ENCODE measurements at regions not wholly inside any gene's neighbourhood (a gene's known extent, or its start where the extent isn't known, plus 50 kb on each side); places are given as distances from the start of the nearest gene placed in this dataset.
A peak's percentile ranks its signal among the peaks of the same experiment; 100 is the strongest.

- Histone ChIP-seq H3K9me3 (no peaks in the 10 kb centered on the region), H3K27ac (no peak overlapping the region), H3K4me3 (no peak overlapping the region), H3K36me3 (no peaks in the 10 kb centered on the region), H3K4me1 (replicated peaks) (no peaks in the 10 kb centered on the region), H3K27me3 (replicated peaks; ENCODE audit: insufficient read depth) (no peaks in the 10 kb centered on the region)
- no peak for TF ChIP-seq CTCF (IDR thresholded peaks at IDR 0.05)
- no peak for TF ChIP-seq POLR2AphosphoS5 (IDR thresholded peaks at IDR 0.05)
- no peak for TF ChIP-seq POLR2A (IDR thresholded peaks at IDR 0.05)
- intact Hi-C loops (cut with DNase I): no loop called here
- DNase-seq (ENCODE audit: low spot score): no peak
- WGBS: 85% methylated on average over 3 of the region's 3 CpGs
Observed at GRCh38 chr10:9222917-9223316, 1168.4 kb downstream of the GATA3 start.

GRCh38 chr10:9227679-9228365 is 1173.3 kb downstream of the GATA3 start:
- peak; percentile 44 for TF ChIP-seq POLR2AphosphoS5 (IDR thresholded peaks at IDR 0.05)
- TF ChIP-seq CTCF (IDR thresholded peaks at IDR 0.05): no peak
- no peak for TF ChIP-seq POLR2A (IDR thresholded peaks at IDR 0.05)
- Histone ChIP-seq H3K9me3 (no peaks in the 10 kb centered on the region), H3K27me3 (replicated peaks; ENCODE audit: insufficient read depth) (no peaks in the 10 kb centered on the region), H3K27ac (no peak overlapping the region), H3K4me3 (no peak overlapping the region), H3K4me1 (replicated peaks) (no peaks in the 10 kb centered on the region), H3K36me3 (no peaks in the 10 kb centered on the region)
- intact Hi-C loops (cut with DNase I): no loop called here
- peak; percentile 17 for DNase-seq (ENCODE audit: low spot score)
- 37% methylated on average over 7 of the region's 7 CpGs for WGBS

GRCh38 chr10:9228771-9229170 is 1174.3 kb downstream of the GATA3 start:
- Histone ChIP-seq H3K9me3 (no peaks in the 10 kb centered on the region), H3K27me3 (replicated peaks; ENCODE audit: insufficient read depth) (no peaks in the 10 kb centered on the region), H3K4me1 (replicated peaks) (no peaks in the 10 kb centered on the region), H3K27ac (no peak overlapping the region), H3K4me3 (no peak overlapping the region), H3K36me3 (no peaks in the 10 kb centered on the region)
- 100% methylated on average over 1 of the region's 1 CpG for WGBS
- intact Hi-C loops (cut with DNase I): no loop called here
- DNase-seq (ENCODE audit: low spot score): no peak
- no peak for TF ChIP-seq CTCF (IDR thresholded peaks at IDR 0.05)
- no peak for TF ChIP-seq POLR2A (IDR thresholded peaks at IDR 0.05)
- no peak for TF ChIP-seq POLR2AphosphoS5 (IDR thresholded peaks at IDR 0.05)

- no peak overlapping the region for H3K27ac ChIP-seq
- H3K9me3 ChIP-seq: no peaks in the 10 kb centered on the region
- no peak overlapping the region for H3K4me3 ChIP-seq
- no peaks in the 10 kb centered on the region for H3K36me3 ChIP-seq
- no peak for DNase-seq (ENCODE audit: low spot score)
- no peaks in the 10 kb centered on the region for H3K27me3 ChIP-seq (replicated peaks; ENCODE audit: insufficient read depth)
- 71% methylated on average over 10 of the region's 10 CpGs for WGBS
- TF ChIP-seq CTCF (IDR thresholded peaks at IDR 0.05) (no peak), POLR2A (IDR thresholded peaks at IDR 0.05) (no peak), POLR2AphosphoS5 (IDR thresholded peaks at IDR 0.05) (no peak)
- no peaks in the 10 kb centered on the region for H3K4me1 ChIP-seq (replicated peaks)
- intact Hi-C loops (cut with DNase I): no loop called here
Observed at GRCh38 chr10:9229702-9230244, 1175.3 kb downstream of the GATA3 start.

- WGBS: 55% methylated on average over 3 of the region's 3 CpGs
- no peaks in the 10 kb centered on the region for H3K36me3 ChIP-seq
- no peaks in the 10 kb centered on the region for H3K9me3 ChIP-seq
- intact Hi-C loops (cut with DNase I): no loop called here
- H3K27ac ChIP-seq: no peak overlapping the region
- TF ChIP-seq POLR2A (IDR thresholded peaks at IDR 0.05) (no peak), POLR2AphosphoS5 (IDR thresholded peaks at IDR 0.05) (no peak), CTCF (IDR thresholded peaks at IDR 0.05) (no peak)
- H3K4me1 ChIP-seq (replicated peaks): no peaks in the 10 kb centered on the region
- H3K4me3 ChIP-seq: no peak overlapping the region
- no peak for DNase-seq (ENCODE audit: low spot score)
- H3K27me3 ChIP-seq (replicated peaks; ENCODE audit: insufficient read depth): no peaks in the 10 kb centered on the region
Observed at GRCh38 chr10:9230625-9231024, 1176.1 kb downstream of the GATA3 start.
